Lower leg skin (tissue), 4 donors: ENCODE measurements at regions not wholly inside any gene's neighbourhood (a gene's known extent, or its start where the extent isn't known, plus 50 kb on each side); places are given as distances from the start of the nearest gene placed in this dataset.

Experiments
- DNase-seq, 2 donors: peaks; one replicate each; pipeline ENCODE4 v3.0.0-alpha.2; 2019; ENCODE audit warnings: low spot score in 2 of 2
- H3K4me3 ChIP-seq: fragments of 200-600 bp; sonication (generic); 2 replicates; pipeline ENCODE4 v1.5.1; 2017; ENCODE audit warnings: mild to moderate bottlenecking, low read depth; ENCODE audit not compliant: poor library complexity, severe bottlenecking
- CTCF ChIP-seq, 3 donors: fragments of 450-650 bp; IDR thresholded peaks; one replicate each; pipeline ENCODE4 v1.5.1; 2016; ENCODE audit warnings: antibody characterized with exemption in 3 of 3, mild to moderate bottlenecking in 3 of 3, moderate library complexity in 2 of 3
- POLR2A ChIP-seq, 2 donors: fragments of 450-650 bp; IDR thresholded peaks; one replicate each; pipeline ENCODE4 v1.6.1; 2016 to 2017; ENCODE audit warnings: antibody characterized with exemption in 2 of 2, mild to moderate bottlenecking in 1 of 2, moderate library complexity in 1 of 2
- WGBS, 2 donors: methylation state at CpG; one replicate each; pipeline ENCODE4 v1.1.5; 2018; 5-methylcytosine and 5-hydroxymethylcytosine counted together
- intact Hi-C: fragments of 100-400 bp; cut with DNase I; formaldehyde crosslinking; loops from one replicate; pipeline ENCODE4 v1.15.0; 2023; ENCODE audit warnings: low total_unique reads

GRCh38 chr6:145175470-145175869 is 559.9 kb downstream of the EPM2A start:
- no peak for DNase-seq
- intact Hi-C loops, result no loop called here
- H3K4me3 ChIP-seq, result no peak overlapping the region
- WGBS, 2 donors, result 70 to 79% methylated on average over 6 of the region's 6 CpGs
- TF ChIP-seq CTCF (IDR thresholded peaks at IDR 0.05) (no peak), POLR2A (IDR thresholded peaks at IDR 0.05) (no peak)

GRCh38 chr6:145178391-145178790 is 556.9 kb downstream of the EPM2A start:
- no peak overlapping the region for H3K4me3 ChIP-seq
- WGBS, 2 donors, result 84 to 87% methylated on average over 5 of the region's 5 CpGs
- intact Hi-C loops, result no loop called here
- TF ChIP-seq POLR2A (IDR thresholded peaks at IDR 0.05), result no peak
- no peak for TF ChIP-seq CTCF (IDR thresholded peaks at IDR 0.05)
- DNase-seq, result peak in 1 of 2 donors; percentile 70

- WGBS, 2 donors, result 39 to 44% methylated on average over 2 of the region's 2 CpGs
- intact Hi-C loops, result no loop called here
- no peak for DNase-seq
- no peak for TF ChIP-seq POLR2A (IDR thresholded peaks at IDR 0.05)
- TF ChIP-seq CTCF (IDR thresholded peaks at IDR 0.05), result no peak
- H3K4me3 ChIP-seq, result no peak overlapping the region
Measured at GRCh38 chr6:145187491-145188206, 547.7 kb downstream of the EPM2A start.

GRCh38 chr6:145189836-145190235 is 545.5 kb downstream of the EPM2A start:
- TF ChIP-seq POLR2A (IDR thresholded peaks at IDR 0.05) (no peak), CTCF (IDR thresholded peaks at IDR 0.05) (no peak)
- no peak for DNase-seq
- WGBS, 2 donors, result 61 to 71% methylated on average over 1 of the region's 1 CpG
- H3K4me3 ChIP-seq, result no peak overlapping the region
- intact Hi-C loops, result no loop called here

GRCh38 chr6:145194389-145194788 is 540.9 kb downstream of the EPM2A start:
- no peak for DNase-seq
- WGBS, 2 donors, result 78 to 84% methylated on average over 3 of the region's 3 CpGs
- intact Hi-C loops, result no loop called here
- no peak overlapping the region for H3K4me3 ChIP-seq
- TF ChIP-seq CTCF (IDR thresholded peaks at IDR 0.05) (no peak), POLR2A (IDR thresholded peaks at IDR 0.05) (no peak)

- 15 to 30% methylated on average over 1 of the region's 1 CpG for WGBS, 2 donors
- H3K4me3 ChIP-seq, result no peak overlapping the region
- no peak for TF ChIP-seq CTCF (IDR thresholded peaks at IDR 0.05)
- TF ChIP-seq POLR2A (IDR thresholded peaks at IDR 0.05), result no peak
- DNase-seq, result no peak
- intact Hi-C loops, result no loop called here
Measured at GRCh38 chr6:145199961-145200360, 535.4 kb downstream of the EPM2A start.
